ENCODE measurements at regions not wholly inside any gene's neighbourhood (a gene's known extent, or its start where the extent isn't known, plus 50 kb on each side); places are given as distances from the start of the nearest gene placed in this dataset.

DNA sequence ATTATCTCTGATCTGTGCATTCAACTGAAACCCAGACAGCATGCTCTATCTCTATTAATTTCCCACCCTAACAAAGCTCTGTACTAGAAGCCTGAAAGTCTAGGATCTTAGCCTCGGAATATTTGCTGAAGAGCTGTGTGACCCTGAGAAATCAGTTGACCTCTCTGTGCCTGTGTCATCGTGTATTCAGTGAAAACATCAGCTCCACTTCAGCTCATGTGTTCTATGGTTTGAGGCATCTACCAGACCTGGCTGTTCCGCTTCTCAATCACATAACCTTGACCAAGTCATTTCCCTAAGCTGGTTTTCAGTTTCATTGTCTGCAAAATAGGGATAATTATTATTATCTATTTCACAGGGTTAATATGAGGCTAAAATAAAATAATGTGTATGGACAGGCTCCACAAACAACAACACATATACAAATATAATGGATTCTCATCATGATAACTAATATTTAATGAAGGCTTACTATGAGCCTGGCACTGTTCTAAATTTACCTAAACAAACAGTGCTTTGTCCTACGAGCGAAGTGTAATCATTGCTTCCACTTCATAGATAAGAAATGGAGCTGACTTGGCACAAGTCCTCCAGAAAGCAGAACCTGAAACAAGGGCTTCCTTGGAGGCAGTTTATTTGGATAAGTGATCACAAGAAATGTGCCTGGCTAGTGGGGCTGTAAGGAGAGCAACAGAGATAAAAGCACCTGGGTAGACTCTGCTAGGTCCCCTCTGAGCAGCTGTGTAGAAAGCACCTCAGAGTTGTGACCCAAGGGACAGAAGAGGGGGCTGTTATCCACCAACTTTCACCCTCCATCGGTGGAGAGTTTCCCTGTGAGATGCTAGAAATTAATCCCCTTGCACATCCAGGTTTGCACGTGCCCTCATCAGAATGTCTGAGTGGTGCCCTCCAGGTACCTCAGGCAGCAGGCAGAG, 356.9 kb downstream of the RAB28 start:
- no peak for DNase-seq

DNA sequence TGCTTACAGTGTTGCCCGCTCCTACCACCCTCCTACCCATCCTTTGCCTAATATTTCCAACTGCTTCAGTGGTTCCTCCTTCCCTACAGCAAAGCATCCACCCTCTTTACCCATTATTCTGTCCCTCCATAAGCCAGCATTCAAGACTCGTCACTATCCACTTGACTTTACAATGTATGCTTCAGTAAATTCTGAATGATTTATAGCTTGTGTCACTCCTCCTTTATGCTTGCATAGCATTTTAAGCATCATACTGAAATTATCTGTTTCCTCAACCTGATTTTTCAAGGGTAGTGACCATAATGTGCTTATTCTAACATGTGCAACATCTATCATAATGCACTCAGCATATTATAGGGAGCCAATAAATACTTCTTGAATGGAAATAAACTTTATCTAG, 365.5 kb downstream of the RAB28 start:
- DNase-seq, result no peak

DNA sequence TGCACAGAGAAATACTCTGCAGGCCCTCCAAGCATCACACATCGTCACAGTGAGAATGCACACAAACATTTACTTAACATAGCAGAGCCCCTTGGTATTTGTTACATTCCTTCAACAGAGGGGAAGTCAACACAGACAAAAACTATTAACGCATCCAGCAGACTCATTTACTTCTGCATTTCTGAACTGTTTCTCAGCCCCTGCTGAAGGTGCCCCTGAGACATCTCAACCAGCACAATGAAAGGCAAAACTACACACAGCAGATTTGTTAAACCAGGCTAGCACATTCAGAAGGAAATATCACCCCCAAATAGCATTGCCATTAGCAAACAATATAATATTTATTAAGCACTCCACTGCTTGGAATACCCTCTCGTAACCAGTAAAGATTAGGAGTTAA, 367.0 kb downstream of the RAB28 start:
- no peak for DNase-seq

DNA sequence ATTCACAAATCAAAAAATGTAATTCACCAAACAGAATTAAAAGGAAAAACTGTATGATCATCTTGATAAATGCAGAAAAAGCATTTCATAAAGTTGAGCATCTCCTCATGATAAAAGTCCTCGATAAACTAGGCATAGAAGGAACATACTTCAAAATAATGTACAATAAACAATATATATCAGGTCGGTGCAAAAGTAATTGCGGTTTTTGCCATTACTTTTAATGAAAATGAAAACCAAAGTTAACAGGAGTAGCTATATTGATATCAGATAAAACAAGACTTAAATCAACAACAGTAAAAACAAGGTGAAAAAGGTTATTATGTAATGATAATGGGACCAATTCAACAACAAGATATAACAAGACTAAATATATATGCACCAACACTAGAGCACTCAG, 372.1 kb downstream of the RAB28 start:
- no peak for DNase-seq

DNA sequence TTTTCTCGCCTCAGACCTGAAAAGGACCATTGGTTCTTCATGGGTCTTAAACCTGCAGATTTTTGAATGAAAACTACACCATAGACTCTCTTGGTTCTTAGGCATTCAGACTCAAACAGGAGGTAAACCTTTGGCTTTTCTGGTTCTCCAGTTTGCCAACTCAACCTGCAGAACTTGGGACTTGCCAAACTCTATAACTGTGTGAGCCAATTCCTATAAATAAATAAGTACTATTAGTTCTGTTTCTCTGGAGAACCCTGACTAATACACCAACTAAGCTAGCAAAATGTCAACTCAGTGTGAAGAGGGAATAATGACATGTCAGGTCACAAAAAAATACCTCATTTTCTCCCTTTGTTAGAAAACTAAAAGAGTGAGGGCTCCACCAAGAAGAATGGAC, 374.6 kb downstream of the RAB28 start:
- no peak for DNase-seq

DNA sequence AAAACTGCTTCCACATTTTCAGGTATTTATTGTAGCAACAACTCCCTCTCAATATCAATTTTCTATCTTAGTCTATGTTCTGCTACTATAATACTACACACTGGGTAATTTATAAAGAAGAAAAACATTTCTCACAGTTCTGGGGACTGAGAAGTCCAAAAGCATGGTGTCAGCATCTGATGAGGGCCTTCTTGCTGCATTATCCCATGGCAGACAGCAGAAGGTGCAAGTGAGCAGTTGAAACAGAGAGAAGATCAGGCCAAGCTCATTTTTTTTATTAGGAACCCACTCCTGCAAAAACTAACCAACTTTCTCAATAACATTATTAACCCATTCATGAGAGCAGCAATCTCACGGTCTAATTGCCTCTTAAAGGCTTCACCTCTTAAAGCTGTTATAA, 376.0 kb downstream of the RAB28 start:
- no peak for DNase-seq

DNA sequence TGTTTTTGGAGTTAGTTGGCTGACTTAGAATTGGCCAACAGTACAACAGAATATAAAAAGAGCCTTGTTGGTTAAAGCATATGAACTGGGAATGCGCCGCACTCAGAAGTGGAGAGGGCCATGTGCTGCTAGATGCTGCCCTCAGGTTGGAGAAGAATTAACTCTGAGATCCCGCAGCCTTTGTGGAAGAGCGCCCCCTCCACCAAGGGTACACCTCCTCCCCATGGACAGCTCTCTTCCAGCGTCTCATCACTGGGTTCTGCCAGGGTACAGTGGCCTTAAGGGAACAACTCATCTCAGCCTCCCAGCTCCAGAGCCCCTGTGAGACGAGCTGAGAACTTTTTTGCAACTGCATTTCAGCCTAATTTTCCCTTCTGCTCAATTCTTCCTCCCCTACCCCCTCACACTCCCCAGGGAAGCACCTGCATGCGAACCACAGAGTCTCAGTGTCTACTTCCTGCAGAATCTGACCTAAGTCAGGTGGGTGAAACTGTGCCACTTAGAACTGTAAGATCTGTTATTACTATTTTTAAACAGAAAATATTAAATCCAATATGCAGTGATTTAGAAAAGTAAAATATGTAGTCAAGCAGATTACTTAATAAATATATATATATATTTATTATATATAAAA, 380.6 kb downstream of the RAB28 start:
- no peak for DNase-seq

DNA sequence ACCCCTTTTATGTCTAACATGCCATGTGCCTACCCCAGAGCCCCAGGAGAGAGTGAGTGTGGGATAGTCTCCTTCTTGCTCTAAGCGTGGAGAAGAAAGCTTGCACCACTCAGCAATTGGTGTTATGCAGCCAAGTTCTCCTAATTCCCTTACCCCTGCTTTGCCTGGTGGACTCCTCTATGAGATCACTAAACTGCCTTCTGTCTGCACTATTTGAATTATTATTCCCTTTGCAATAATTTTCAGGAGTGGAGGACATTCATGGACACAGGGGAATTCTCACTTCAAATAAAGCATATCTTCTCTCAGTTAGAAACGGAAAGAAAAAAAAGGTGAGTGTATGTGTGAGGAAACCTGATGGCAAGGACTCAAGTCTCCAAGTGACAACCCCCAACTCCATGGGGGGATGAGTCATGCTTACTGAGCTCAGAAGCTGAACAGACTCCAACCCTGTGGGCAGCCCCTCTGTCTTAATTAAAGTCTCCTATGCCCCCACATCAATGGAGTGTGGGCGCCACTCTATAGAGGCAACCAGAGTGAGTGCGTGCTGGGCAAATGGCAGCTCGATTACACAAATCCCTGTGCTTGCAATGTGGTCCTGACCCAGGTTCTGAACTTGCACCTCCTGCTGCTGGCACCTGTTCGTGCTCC, 381.9 kb downstream of the RAB28 start:
- no peak for DNase-seq

DNA sequence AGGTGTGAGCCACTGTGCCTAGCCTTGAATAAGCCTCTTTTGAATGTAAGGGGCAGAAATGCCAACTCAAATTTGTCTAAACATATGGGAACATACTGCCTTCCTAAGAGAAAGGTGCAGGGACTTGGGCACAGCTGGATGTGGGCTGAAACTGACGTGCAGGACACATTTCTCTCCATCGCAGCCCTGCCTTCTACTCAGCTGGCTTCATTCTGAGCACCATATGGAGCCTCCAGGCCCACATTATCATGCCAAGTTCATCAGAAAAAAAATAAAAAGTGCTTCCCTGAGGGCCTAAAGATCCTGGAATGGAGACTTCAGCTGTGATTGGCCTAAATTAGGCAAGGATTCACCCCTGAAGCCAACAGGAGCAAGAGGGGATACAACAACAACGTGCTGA, 386.2 kb downstream of the RAB28 start:
- no peak for DNase-seq

DNA sequence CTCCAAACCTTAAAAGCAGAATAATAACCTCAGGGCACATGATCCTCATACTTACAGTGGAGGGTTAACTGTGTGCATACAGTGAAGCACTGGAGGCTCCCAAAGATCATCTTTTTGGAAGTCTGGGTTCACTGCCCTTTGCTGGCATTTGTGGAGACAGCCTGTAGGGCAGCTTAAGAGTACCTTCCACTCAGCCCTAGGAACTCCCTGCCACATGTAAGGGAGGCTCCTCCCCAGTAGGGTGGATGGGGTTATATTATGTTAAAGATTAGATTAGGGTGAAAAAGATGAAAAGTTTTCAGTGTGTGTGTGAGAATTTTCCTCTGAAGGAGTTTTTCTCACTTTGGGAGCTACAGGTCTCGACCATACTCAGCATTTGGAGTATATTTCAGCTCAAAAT, 388.4 kb downstream of the RAB28 start:
- no peak for DNase-seq

DNA sequence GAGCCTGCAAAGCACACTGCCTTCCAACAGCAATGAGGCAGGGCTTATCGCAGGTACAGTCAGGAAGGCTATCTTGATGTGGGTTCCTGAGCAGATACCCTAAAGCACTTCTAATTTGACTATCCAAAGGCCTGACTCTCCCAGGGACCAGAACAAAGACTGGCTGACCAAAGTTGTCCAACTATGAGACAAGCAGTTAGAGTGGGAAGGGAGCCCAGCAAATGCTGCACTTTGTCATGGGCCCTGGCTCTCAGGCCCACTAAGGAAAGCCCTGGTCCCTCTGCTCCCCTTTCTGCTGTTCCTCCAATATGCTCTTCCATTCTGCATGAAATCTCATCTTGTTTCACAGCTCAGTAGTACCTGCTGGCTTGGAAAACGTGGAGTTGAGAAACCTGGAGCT, 391.0 kb downstream of the RAB28 start:
- no peak for DNase-seq

DNA sequence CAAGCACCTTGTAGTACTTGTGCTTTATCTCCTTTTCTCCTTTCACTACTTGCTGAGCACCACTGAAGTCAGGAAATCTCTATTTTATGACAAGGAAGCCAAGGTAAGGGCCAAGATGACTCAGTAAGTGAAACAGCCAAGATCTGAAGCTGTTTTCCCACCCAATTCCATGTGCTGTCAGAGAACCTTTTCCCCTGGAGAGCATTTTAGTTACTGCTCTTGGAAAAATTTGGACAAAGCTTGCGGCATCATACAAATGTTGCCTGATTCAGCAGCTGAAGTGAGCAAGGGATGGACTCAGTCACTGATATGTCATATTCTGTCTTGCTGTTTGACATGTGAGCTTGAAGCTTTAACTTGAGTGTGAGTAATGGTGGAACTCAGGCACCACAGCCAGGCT, 391.4 kb downstream of the RAB28 start:
- no peak for DNase-seq

DNA sequence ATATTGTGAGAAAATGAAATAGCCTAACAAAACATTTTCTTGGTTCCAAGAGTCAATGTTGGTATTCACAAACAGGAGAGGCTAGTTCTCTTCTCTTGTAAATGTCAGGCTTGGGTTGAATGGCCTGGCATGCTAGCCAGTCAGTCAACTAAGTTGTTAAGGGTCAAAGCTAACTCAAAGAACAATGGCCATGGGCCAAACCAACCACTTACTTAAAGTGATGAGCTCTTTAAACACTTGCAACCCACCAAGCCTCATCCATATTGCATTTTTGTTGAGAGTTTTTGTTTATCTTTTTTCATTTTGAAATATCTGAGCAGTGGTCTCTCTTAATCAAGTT, 394.5 kb downstream of the RAB28 start:
- no peak for DNase-seq

DNA sequence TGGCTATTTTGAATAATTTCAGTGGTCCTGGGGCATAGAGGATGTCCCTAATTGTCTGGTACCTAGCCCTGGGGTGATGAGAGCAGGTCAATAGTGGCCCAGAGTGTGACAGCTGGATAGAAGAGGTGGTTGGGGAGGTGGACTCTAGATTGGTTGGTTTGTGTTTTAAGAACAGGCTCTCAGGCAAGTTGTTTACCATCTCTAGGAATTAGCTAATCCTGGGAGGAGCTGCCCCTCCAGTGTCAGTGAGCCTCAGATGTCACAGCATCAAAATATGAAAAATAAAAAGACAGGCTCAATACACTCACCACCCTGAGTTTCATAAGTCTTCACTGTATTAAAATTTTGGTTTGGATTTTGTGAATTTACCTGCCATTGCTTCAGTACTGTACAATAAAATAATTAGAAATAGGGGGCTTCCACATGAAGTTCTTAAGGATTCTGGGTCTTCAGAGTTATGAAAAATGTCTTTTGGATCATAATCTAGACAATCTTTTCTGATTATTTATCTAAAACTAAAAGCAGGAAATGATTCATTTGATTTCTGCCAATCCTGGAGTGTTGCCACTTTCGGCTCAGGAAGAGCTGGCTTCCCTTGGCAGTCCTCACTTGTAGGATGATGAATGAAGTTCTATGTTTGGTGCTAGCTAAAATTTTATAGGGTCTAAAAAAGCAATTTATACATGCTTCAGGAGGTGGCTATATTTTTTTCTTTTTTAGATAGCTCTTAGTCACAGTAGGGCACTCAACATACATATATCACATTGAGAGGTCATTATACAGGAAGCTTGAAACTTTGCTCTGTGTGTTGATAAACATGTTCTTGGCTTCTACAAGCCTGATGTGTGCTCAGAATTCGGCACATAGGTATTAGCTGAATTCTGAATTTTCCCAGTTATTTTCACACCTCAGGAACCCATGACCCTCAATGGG, 395.1 kb downstream of the RAB28 start:
- DNase-seq, result no peak

DNA sequence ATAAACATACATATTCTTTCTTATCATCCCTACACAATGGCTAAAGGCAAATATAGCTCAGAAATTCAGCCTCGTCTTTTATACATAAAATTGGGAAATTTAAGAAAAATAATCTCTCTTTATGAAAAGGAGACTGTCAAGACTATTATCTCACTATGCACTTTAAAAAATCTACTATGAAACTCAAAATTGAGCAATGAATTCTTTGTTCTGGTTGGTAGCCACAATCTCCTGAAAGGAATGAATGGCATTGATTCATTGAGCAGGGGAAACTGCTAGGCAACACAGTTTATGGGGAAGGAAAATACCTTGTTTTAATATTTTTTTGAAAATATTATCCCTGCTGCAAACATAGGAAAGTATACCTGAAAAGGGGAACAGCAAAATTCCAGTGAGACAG, 397.1 kb downstream of the RAB28 start:
- DNase-seq, result no peak

DNA sequence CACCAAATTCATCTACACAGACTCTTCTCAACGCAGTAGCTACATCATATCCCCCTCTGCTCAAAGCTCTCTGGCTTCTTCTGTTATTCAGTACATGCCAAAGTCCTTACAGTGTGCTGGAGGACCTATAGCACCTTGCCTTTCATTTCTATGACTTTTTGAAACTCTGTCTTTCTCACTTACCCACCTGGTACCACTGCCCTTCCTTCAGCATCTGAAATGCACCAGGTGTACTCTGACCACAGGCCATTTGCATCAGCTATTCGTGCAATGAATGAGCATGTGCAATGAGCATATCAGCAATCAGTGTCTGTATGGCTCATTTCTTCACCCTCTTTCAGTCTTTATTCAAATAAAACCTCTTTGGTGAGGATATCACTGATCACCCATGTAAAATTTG, 399.9 kb downstream of the RAB28 start:
- DNase-seq, result no peak

DNA sequence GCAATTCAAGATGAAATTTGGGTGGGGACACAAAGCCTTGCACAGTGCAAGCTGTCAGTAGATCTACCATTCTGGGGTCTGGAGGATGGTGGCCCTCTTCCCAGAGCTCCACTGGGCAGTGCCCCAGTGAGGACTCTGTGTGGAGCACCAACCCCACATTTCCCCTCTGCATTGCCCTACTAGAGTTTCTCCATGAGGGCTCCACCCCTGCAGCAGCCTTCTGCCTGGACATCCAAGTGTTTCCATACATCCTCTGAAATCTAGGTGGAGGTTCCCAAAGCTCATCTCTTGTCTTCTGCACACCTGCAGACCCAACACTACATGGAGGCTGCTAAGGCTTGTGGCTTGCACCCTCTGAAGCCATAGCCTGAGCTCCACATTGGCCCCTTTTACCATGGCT, 402.3 kb downstream of the RAB28 start:
- DNase-seq, result no peak

DNA sequence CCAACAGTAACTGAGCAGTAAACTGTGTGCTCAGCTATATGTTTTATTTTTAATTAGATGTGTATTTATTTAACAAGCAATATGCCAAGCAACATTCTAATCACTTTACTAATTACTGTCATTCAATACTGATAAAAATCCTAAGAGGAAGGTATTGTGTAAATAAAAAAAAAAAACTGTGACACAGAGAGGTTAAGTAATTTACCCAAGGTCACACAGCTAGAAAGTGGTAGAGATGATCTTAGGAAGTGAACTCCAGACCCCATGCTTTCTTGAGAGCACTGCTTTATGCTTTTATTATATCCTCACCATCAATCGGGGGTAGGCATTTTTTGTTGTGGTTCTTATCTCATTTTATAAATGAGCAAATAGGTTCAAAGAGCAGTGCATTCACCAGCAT, 417.1 kb downstream of the RAB28 start:
- no peak for DNase-seq

DNA sequence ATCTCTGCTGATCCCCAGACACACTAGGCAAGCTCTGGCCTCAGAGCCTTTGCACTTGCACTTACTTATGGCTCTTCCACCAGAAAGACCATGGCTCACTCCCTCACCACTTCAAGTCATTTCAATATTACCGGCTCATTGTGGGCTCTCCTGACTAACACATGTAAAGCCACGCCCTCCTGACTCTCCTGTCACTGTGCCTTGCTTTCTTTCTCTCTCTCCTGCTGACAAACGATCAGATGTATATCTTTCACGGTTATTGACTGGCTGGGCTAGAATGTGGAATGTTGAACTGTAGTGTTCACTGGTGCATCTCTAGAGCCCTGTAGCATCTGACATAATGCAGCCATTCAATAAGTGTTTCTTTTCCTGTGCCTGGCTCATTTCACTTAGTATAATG, 425.1 kb downstream of the RAB28 start:
- DNase-seq, result no peak

DNA sequence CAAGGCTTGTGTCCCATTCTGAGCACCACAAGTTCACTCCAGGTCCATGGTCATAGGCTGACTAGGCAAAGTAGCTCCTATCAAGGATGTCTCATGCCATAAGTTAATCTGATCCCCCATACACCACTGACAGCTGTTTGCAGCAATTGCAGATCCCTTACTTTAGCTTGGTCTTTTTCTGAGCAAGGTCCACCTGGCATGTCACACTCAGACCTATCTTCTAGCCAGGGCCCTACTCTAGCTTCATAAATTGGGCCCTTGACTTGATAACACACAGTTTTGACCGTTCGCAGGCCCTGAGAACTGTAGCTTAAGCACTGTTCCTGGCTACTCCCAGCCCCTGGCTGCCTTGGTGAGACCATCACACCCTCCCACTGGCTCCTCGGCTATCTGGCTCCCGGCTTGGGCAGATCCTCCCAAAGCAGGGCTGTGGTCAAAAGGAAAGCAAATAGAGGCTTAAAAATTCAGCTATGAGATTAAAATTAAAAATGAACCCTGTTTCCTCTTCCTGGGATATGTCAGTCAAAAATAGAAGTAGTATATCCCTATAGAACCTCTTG, 427.4 kb downstream of the RAB28 start:
- no peak for DNase-seq

DNA sequence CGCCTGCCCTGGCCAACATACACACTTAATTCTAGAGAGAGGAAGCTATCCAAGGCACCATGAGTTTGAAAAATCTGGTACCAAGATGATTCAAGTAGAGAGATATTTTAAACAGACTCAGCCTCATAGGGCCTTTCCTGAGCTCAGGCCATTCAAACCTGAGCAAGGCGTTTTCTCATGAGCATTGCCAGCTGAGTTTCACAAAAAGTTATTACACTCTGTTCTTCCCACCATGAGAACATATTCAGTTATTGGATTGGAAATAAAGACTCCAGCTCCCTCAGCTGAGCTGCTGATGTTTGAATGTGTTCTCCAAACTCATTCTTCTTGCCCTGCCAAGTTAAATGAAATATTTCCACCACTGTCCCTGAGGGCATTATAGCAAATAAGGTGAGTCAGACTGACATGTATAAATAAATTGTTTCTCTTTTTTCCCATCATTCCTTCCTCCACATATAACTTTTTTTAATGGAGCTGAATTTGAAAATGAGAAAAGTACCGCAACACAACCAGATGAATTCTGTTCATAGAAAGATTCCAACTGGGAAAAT, 429.6 kb downstream of the RAB28 start:
- no peak for DNase-seq

DNA sequence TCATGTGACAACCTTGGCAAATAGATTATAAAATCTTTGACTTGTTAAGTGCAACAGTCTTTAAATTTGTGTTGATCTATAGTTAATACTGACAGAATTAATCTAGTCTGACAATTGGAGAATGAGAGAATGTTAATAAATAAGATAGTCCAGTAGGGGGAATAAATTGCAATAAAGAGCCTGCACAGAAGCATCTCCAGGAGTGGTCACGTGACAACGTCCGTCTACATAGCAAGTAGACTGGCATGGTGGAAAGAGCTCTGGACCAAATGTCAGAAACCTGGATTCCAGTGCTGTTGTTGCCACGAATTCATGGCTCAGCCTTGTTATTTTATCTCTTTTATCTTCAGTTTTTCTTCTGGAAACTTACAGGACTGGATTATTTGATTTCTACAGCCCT, 436.5 kb downstream of the RAB28 start:
- no peak for DNase-seq

DNA sequence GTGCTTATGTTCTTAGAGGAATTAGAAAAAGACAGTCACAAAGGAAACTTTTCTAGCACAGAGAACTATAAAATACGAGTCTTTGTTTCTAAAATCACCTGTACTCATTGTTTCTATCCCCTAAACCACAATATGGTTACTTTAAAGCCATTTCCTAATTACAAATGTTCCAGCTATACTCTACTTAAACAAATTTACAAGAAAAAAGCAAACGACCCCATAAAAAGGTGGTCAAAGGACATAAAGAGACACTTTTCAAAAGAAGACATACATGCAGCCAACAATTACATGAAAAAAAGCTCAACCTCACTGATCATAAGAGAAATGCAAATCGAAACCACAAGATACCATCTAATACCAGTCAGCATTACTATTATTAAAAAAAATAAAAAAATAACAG, 447.3 kb downstream of the RAB28 start:
- DNase-seq, result no peak
